MG63 (cell line): ENCODE measurements at regions not wholly inside any gene's neighbourhood (a gene's known extent, or its start where the extent isn't known, plus 50 kb on each side); places are given as distances from the start of the nearest gene placed in this dataset.

Experiments
- DNase-seq: peaks from one replicate; pipeline ENCODE4 v3.0.0-alpha.2; 2020
- H3K27me3 ChIP-seq: fragments of 250-450 bp; sonication (Bioruptor Pico); 2 replicates; pipeline ENCODE4 v1.5.1; 2020; ENCODE audit warnings: mild to moderate bottlenecking, moderate library complexity
- H3K36me3 ChIP-seq: fragments of 250-450 bp; sonication (Bioruptor Pico); 2 replicates; pipeline ENCODE4 v1.5.1; 2020; ENCODE audit warnings: mild to moderate bottlenecking, moderate library complexity
- H3K4me3 ChIP-seq: fragments of 250-450 bp; sonication (Bioruptor Pico); 2 replicates; pipeline ENCODE4 v1.5.1; 2020; ENCODE audit warnings: mild to moderate bottlenecking, moderate library complexity
- H3K9me3 ChIP-seq: fragments of 250-450 bp; sonication (Bioruptor Pico); 2 replicates; pipeline ENCODE4 v1.5.1; 2020; ENCODE audit warnings: mild to moderate bottlenecking, moderate library complexity

DNA sequence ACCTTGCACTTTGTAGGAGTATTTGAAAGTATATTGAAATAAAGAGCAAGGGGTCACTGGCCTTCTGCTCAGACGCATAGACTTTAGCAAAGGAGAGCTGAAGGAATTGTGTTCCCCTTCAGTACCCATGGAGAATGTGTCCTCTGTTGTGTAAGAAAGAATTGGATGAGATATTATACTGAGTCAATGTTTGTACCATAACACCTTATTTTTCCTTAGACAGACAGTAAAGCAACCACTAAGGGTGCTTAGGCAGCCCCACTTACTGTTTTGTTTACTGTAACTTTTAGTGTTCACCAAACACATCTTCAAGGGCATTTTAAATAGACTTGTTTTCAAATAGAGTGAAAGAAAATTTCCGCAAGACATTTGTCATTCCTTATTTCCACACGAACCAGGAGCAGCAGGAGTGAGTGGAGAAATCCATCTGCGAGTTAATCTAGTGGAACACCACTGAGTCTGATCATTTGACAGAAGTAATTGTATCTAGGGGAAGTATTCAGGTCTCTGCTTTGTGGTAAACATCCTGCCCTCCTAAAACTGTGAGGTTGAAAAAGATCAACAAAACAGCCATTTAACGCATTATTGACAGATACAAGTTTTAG lies 89.5 kb downstream of the SLIT2 start:
- Histone ChIP-seq H3K27me3 (no peaks in the 10 kb centered on the region), H3K36me3 (no peaks in the 10 kb centered on the region), H3K4me3 (no peak overlapping the region), H3K9me3 (no peaks in the 10 kb centered on the region)
- no peak for DNase-seq

DNA sequence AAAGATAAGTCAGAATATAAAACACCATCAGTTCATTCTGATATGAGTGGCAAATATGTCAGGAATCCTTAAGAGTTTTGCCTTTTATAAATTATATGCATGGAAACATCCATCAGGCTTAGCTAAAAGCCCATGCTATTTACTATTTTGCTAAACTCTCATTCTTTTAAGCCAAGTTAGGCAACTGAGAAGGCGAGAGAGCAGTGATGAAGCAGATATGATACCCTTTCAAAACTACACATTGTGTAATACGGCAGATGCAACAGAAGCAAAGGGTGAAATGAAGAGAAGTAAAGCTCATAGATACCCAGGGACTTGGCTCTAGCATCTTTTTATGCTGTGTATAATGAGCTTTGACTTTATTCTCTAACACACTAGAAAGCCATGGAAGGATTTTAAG lies 95.8 kb downstream of the SLIT2 start:
- H3K9me3 ChIP-seq, result no peaks in the 10 kb centered on the region
- no peak for DNase-seq
- no peak overlapping the region for H3K4me3 ChIP-seq
- H3K27me3 ChIP-seq, result no peaks in the 10 kb centered on the region
- H3K36me3 ChIP-seq, result no peaks in the 10 kb centered on the region

DNA sequence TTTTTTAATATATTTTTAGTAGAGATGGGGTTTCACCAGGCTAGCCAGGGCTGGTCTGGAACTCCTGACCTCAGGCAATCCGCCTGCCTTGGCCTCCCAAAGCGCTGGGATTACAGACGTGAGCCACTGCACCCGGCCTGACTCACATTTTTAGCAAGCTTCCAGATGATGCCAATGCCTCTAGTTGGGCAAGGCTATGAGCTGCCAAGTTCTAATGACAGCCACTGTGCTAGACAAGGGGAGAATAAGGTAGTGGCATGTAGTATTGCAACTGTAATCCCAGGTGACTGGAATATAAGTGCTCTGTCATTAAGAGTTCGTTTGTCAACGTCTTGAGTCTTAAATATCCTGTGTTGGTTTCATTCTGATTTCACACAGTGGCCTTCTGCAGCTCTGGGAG lies 96.7 kb downstream of the SLIT2 start:
- no peaks in the 10 kb centered on the region for H3K36me3 ChIP-seq
- no peaks in the 10 kb centered on the region for H3K27me3 ChIP-seq
- no peaks in the 10 kb centered on the region for H3K9me3 ChIP-seq
- DNase-seq, result peak; percentile 31
- H3K4me3 ChIP-seq, result no peak overlapping the region

DNA sequence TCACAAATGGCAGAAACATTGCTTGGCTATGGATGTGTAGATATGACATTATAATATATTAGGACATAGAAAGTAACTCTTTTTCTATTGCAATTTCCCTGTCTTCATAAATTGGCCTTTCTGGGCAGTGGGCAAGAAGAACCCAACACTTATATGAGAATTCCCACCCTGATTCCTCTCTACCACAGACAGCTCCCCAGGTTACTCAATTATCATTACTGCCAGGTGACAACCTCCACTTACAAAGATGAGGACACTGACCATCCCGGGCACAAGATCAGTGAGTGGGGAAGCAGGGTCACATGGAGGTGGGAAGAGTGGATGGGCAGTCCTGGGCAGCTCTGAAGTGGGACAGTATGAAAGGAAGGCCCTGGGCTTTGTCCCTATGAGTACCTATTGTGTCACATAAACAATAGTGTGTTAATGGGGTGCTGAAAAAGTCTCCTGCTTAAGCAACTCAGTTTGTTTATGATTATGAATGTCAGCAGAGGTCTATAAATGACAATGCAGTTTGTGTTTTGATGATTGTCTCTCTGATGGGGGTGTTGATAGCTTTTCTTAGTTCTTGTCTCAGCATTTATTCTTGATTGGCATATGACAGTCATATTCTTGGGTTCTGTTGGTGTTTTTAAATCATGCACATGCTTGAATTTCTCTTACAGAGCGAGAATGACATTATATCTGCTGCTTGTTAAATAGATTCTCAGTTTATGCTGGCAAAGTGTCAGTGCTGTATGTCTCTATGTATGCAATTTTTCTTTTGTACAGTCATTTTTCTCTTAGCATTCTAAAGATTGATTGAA lies 99.9 kb downstream of the SLIT2 start:
- DNase-seq, result no peak
- Histone ChIP-seq H3K27me3 (no peaks in the 10 kb centered on the region), H3K4me3 (no peak overlapping the region)

DNA sequence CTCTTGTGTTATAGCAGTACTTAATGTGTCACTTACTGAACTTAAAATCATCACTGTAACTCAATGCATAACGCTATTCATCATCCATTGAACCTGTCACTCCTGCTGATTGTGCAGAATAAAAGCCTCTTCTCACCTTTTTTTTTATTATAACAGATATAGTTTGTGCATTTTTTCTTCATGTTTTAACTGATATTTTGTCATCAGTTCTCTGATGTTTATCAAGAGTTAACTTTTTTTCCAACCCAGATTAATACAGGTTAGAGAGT lies 100.4 kb downstream of the SLIT2 start:
- Histone ChIP-seq H3K27me3 (no peaks in the 10 kb centered on the region), H3K9me3 (no peaks in the 10 kb centered on the region), H3K4me3 (no peak overlapping the region), H3K36me3 (no peaks in the 10 kb centered on the region)
- DNase-seq, result no peak

More for the DNA sequence above, 99.9 kb downstream of the SLIT2 start:
- Histone ChIP-seq H3K36me3 (no peaks in the 10 kb centered on the region), H3K9me3 (no peaks in the 10 kb centered on the region)

DNA sequence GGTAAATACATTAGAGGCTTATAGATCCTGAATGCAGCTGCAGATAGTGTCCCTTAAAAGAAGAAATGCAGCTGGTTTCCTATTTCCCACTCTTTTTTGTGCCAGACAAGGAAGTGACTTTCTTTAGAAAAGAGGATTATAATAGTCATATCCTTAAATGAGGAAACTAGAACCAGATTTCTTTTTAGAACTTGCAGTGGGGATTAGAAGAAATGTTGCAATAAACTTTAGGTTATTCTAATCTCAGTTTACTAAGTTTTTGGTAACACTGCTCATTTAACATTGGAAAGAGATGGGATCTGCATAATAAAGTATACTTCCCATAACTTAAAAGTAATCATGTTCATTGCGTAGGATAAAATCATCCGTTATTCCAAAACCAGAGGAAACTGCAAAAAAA lies 101.9 kb downstream of the SLIT2 start:
- no peaks in the 10 kb centered on the region for H3K27me3 ChIP-seq
- no peaks in the 10 kb centered on the region for H3K36me3 ChIP-seq
- no peak for DNase-seq
- H3K4me3 ChIP-seq, result no peak overlapping the region
- no peaks in the 10 kb centered on the region for H3K9me3 ChIP-seq

DNA sequence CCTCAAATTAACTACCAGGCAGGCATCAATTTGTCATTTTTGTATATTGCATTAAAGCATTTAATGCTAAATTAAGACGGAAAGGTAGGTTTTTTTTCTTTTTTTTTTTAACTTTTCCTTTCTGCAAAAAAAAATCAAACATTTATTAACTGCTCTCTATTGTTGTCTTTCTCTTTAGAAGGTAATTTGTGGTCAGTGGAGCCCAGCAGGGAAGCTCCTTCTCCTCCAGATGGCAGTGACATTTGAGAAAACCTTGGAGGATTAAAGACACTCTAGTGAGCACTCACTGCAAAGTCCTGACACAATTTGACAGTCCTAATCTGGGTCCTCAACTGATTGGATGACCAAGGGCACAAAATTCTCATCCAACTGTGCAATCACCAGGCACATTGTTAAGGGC lies 102.4 kb downstream of the SLIT2 start:
- Histone ChIP-seq H3K27me3 (no peaks in the 10 kb centered on the region), H3K36me3 (no peaks in the 10 kb centered on the region), H3K4me3 (no peak overlapping the region), H3K9me3 (no peaks in the 10 kb centered on the region)
- DNase-seq, result no peak

DNA sequence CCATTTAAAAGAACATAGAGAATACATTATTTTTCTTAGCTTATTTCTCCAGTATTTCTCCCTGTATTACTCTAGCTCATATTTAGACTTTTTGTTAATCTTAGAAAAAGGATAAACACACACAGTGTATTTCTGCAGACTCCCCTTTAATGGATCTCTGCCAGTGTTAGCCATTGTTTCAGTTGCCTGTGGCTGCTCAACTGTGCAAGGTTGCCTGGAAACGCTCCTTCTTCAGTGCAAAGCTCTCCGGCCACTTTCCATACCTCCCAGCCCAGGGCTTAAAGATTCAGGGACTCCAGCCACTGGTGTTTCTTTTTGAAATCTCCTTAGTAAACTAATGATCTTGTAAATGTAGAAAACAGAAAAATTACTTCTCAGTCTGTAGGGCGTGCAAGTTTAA lies 104.9 kb downstream of the SLIT2 start:
- Histone ChIP-seq H3K9me3 (no peaks in the 10 kb centered on the region), H3K27me3 (no peaks in the 10 kb centered on the region), H3K36me3 (no peaks in the 10 kb centered on the region), H3K4me3 (no peak overlapping the region)
- no peak for DNase-seq

DNA sequence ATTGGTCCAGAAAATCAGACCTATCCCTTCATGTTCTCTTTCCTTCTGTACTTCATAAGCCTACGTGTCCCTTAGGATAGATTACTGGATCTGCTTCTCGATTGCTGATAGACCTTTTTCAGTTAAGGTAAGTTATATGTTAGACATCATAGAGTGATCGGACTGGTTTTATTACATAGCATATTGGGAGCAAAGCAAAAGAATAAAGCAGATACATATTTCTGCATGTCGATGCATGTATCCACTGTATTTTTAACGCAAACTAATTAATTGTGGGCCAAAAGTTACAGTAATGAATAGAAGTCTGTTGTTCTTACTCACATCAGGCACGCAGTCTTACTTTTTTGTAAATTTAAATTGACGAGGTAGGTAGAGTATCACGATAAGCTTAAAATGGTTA lies 106.4 kb downstream of the SLIT2 start:
- H3K36me3 ChIP-seq, result no peaks in the 10 kb centered on the region
- no peak overlapping the region for H3K4me3 ChIP-seq
- no peak for DNase-seq
- H3K27me3 ChIP-seq, result no peaks in the 10 kb centered on the region
- H3K9me3 ChIP-seq, result no peaks in the 10 kb centered on the region

DNA sequence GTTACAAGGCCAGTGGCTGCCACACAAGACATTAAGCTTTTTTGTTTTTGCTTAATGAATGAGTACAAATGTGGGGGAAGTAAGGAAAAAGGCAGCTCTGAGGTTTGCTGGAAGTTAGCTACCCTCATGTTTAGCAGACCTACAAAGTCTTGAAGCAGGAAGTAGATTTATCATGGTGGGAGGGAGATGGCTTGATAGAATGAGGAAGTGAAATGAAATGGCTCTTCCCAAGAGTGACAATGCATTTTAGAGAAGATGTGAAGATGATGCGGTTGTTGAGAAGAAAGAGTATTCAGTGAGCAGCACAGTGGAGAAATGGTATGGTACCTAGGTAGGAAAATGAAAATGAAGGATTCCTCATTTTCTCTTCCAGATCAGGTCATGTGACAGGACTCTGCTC lies 108.0 kb downstream of the SLIT2 start:
- no peak overlapping the region for H3K4me3 ChIP-seq
- H3K27me3 ChIP-seq, result no peaks in the 10 kb centered on the region
- H3K9me3 ChIP-seq, result no peaks in the 10 kb centered on the region
- no peak for DNase-seq
- no peaks in the 10 kb centered on the region for H3K36me3 ChIP-seq

DNA sequence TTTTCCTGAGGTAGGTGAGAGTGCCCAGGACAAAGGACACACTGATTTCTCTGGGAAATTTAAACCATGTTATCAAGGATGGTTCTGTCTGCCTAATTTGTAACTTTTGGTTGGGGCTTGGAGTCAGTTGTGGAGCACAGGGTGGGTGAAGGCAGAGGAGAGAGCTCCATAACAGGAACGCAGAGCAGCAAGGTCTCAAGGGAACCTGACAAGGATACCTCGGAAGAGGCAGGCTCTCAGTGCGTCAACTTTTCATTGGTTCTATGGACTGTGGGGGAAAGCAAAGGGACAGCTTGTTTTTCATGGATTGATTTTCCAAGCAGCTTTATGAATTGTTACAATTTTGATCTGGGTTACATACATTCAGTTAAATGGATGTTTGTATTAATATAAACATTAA lies 110.4 kb downstream of the SLIT2 start:
- Histone ChIP-seq H3K36me3 (no peaks in the 10 kb centered on the region), H3K27me3 (no peaks in the 10 kb centered on the region), H3K4me3 (no peak overlapping the region), H3K9me3 (no peaks in the 10 kb centered on the region)
- DNase-seq, result no peak

DNA sequence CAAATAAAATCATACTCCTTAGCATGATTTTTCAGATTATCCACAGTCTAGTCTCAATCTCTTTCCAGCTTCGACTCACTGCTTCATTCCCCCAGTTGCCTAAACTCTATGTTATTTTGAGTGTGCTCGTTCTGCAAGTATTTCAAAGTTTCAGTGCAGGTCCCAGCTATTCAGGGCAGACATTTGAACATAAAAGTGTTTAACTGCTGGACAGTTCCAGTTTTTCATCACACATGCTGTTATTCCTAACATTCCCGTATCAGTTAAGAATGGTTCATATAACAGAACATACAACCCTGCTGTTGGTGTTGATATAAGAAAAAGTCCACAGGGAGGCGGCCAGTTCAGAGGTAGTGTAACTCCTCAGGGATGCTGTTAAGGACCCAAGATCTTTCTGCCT lies 113.3 kb downstream of the SLIT2 start:
- Histone ChIP-seq H3K4me3 (no peak overlapping the region), H3K27me3 (no peaks in the 10 kb centered on the region), H3K9me3 (no peaks in the 10 kb centered on the region), H3K36me3 (no peaks in the 10 kb centered on the region)
- DNase-seq, result no peak

DNA sequence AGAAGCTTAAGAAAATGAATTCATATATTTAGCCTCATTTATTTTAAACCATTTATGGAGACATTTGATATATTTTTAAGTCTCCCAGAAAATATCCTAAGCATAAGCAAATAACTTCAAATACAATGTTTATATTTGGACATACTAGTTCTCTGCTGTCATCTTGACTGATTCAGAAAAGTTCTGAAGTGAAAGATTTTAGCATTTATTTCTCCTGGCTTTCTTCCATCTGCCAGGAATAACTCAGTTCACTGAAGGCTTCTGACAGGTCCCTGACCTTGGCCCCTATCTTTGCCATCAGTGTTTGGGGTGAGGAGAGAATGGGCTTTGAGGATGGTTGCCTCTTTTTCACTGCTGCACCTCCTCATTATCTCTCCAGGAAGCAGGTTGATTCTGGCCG lies 115.7 kb downstream of the SLIT2 start:
- no peak overlapping the region for H3K4me3 ChIP-seq
- no peaks in the 10 kb centered on the region for H3K9me3 ChIP-seq
- H3K36me3 ChIP-seq, result no peaks in the 10 kb centered on the region
- no peaks in the 10 kb centered on the region for H3K27me3 ChIP-seq
- no peak for DNase-seq

DNA sequence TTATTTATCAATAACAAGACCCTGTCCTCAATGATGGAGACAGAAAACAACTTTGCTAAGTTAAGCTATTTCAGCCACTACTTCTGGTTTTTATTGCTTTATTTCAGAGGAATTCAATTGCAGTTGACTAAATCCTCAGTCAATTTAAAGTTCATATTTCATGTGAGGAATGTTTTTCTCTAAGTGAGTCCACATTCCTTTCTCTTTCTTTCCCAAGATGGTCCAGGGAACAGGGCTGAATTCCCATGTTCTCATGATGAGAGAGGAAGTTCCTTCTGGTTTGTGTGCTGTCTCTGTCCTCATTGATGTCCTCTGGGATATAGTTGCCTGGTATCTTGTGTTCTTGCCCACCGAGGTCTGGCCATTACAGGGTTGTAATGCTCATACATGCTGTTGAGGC lies 117.2 kb downstream of the SLIT2 start:
- no peaks in the 10 kb centered on the region for H3K36me3 ChIP-seq
- no peaks in the 10 kb centered on the region for H3K27me3 ChIP-seq
- no peak for DNase-seq
- H3K9me3 ChIP-seq, result no peaks in the 10 kb centered on the region
- no peak overlapping the region for H3K4me3 ChIP-seq

DNA sequence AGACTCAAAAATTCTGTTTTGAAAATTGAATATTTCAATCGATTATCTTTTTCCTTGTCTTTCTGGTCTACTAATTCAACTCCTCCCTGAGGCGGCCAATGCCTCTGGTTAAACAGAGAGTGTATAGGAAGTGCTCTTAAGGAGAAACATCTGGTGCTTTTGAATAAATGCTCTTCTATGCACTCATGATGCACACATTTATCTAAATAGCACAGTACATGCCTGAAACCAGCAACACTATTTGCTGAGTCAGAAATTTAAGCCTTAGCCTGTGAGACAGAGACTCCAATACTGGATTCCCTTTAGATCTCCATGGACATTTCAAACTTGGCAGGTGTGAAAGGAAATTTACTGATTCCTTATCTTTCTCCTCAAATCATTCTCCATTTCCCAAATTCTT lies 118.6 kb downstream of the SLIT2 start:
- Histone ChIP-seq H3K27me3 (no peaks in the 10 kb centered on the region), H3K9me3 (no peaks in the 10 kb centered on the region), H3K36me3 (no peaks in the 10 kb centered on the region), H3K4me3 (no peak overlapping the region)
- DNase-seq, result no peak

DNA sequence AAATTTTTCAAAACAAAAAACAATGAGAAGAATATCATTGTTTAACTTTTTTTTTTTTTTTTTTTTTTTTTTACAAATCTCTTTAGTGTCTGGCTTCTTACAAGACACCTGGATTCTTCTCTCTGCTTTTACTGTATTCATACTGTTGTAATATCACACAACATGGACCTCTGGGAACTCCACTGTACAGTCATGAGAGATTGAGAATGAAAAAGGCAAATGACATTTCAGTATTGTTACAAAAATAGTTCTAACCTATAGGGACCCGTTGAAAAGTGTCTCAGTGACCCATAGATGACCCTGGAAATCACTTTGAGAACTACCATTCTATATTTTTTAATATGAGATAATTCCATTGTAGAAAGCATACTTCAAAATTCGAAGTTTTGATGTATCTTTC lies 124.4 kb downstream of the SLIT2 start:
- no peaks in the 10 kb centered on the region for H3K27me3 ChIP-seq
- H3K36me3 ChIP-seq, result no peaks in the 10 kb centered on the region
- H3K9me3 ChIP-seq, result no peaks in the 10 kb centered on the region
- DNase-seq, result no peak
- no peak overlapping the region for H3K4me3 ChIP-seq

DNA sequence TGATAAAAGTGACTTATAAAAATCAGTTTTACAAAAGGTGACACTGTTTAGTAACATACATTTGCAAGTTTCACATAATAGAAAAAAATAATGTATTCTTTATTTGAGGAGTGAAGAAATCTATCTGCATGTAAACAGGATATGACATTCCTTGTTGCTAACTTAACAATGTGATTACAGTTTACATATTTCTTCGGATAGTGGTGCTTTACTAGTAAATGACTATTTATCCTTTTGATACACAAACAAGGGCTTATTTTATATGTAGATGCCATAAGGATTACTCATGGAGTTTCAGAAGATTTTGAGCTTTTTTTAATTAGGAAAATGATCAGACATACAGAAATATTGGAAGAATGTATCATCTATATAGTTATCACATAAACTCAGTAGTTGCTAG lies 126.5 kb downstream of the SLIT2 start:
- no peaks in the 10 kb centered on the region for H3K27me3 ChIP-seq

DNA sequence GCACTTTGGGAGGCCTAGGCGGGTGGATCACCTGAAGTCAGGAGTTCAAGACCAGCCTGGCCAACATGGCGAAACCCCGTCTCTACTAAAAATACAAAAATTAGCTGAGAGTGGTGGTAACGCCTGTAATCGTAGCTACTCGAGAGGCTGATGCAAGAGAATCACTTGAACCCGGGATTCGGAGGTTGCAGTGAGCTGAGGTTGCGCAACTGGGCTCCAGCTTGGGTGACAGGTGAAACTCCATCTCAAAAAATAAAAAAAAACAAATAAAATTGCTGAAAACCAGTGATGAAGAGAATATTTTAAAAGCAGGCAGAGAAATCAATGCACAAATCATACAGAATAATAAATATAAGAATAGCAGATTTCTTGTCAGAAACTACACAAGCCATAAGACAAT lies 129.3 kb downstream of the SLIT2 start:
- Histone ChIP-seq H3K36me3 (no peaks in the 10 kb centered on the region), H3K4me3 (no peak overlapping the region), H3K27me3 (no peaks in the 10 kb centered on the region), H3K9me3 (no peaks in the 10 kb centered on the region)
- DNase-seq, result no peak

More for the DNA sequence above, 126.5 kb downstream of the SLIT2 start:
- Histone ChIP-seq H3K9me3 (no peaks in the 10 kb centered on the region), H3K36me3 (no peaks in the 10 kb centered on the region), H3K4me3 (no peak overlapping the region)
- no peak for DNase-seq
